GM12878 (cell line): ENCODE measurements at regions not wholly inside any gene's neighbourhood (a gene's known extent, or its start where the extent isn't known, plus 50 kb on each side); places are given as distances from the start of the nearest gene placed in this dataset.

Source experiments
- ATAC-seq: fragments of 200-7000 bp; cut with Tn5 transposase; 3 replicates; pipeline ENCODE4 v1.9.1; 2020; ENCODE audit warnings: mild to moderate bottlenecking, moderate library complexity
- BruUV-seq: library from RNA; stranded (reverse); fragments of 400-500 nt; replicated peaks from 2 replicates; lab custom pipeline; 2021; lab: Mats Ljungman, UMichigan
- CTCF ChIA-PET: fragments of 300-600 bp; sonication (Branson Sonifier 250); formaldehyde crosslinking; extraction: SDS; loops from one replicate; lab custom pipeline; 2021; ENCODE audit warnings: inconsistent platforms; lab: Yijun Ruan, JAX
- POLR2A ChIA-PET: fragments of 350-600 bp; formaldehyde crosslinking; extraction: SDS; loops from one replicate; lab custom pipeline; 2021; ENCODE audit warnings: inconsistent platforms; lab: Charles Lee
- RAD21 ChIA-PET: fragments of 300-600 bp; sonication (Branson Sonifier 250); formaldehyde crosslinking; loops from one replicate; lab custom pipeline; 2023; ENCODE audit warnings: antibody characterized with exemption; ENCODE audit not compliant: unreplicated experiment; lab: Charles Lee
- SMC1A ChIA-PET: fragments of 300-600 bp; sonication (Branson Sonifier 250); formaldehyde crosslinking; loops from one replicate; lab custom pipeline; 2023; ENCODE audit not compliant: unreplicated experiment, uncharacterized antibody; lab: Charles Lee
- DNase-seq: peaks from one replicate; pipeline ENCODE4 v3.0.0-alpha.2; 2011; ENCODE audit warnings: low read depth, low spot score
- FAIRE-seq: peaks from 3 replicates; lab custom pipeline; 2011; peaks lifted over from hg19 to GRCh38; lab: Jason Lieb, UNC
- H2AFZ ChIP-seq: 2 replicates; pipeline ENCODE4 v1.6.0; 2011; ENCODE audit warnings: low read depth, low read length, control low read depth; ENCODE audit not compliant: control insufficient read depth
- H3K27ac ChIP-seq: 2 replicates; pipeline ENCODE4 v1.5.1; 2011; ENCODE audit warnings: control low read depth; ENCODE audit not compliant: control insufficient read depth, insufficient read depth
- H3K27me3 ChIP-seq, 2 experiments: replicated peaks in 1 of 2; 2 replicates each; pipeline versions ENCODE4 v1.6.0 to v1.6.1; 2011; ENCODE audit warnings: low read length in 1 of 2; ENCODE audit not compliant: control insufficient read depth in 2 of 2, insufficient read depth in 2 of 2
- H3K36me3 ChIP-seq, 2 experiments: 2 replicates each; pipeline ENCODE4 v1.5.1; 2011; ENCODE audit warnings: low read length in 1 of 2; ENCODE audit not compliant: control insufficient read depth in 2 of 2, insufficient read depth in 2 of 2
- H3K4me1 ChIP-seq: 2 replicates; pipeline ENCODE4 v1.6.1; 2011; ENCODE audit warnings: mild to moderate bottlenecking, low read length, moderate library complexity, mixed read lengths; ENCODE audit not compliant: control insufficient read depth, insufficient read depth
- H3K4me2 ChIP-seq: 2 replicates; pipeline ENCODE4 v1.6.0; 2011; ENCODE audit warnings: control low read depth; ENCODE audit not compliant: control insufficient read depth, insufficient read depth
- H3K4me3 ChIP-seq: fragments of 200-600 bp; sonication (generic); 2 replicates; pipeline ENCODE4 v1.5.1; 2016
- H3K79me2 ChIP-seq: 2 replicates; pipeline ENCODE4 v1.6.0; 2011; ENCODE audit warnings: low read length; ENCODE audit not compliant: control insufficient read depth, insufficient read depth
- H3K9ac ChIP-seq: 2 replicates; pipeline ENCODE4 v1.8.0; 2011; ENCODE audit warnings: low read length, control low read depth, mixed read lengths; ENCODE audit not compliant: control insufficient read depth, insufficient read depth
- H3K9me3 ChIP-seq: replicated peaks from 3 replicates; pipeline ENCODE4 v1.5.1; 2011; ENCODE audit warnings: mild to moderate bottlenecking, low read length; ENCODE audit not compliant: control insufficient read depth, insufficient read depth
- H4K20me1 ChIP-seq: 2 replicates; pipeline ENCODE4 v1.6.0; 2011; ENCODE audit not compliant: control insufficient read depth, insufficient read depth
- CHD4 ChIP-seq: fragments of 200-600 bp; sonication (generic); IDR thresholded peaks from 2 replicates; pipeline ENCODE4 v1.6.1; 2016; ENCODE audit warnings: mild to moderate bottlenecking
- CTCF ChIP-seq, 3 experiments: IDR thresholded peaks in 2 of 3; conservative IDR thresholded peaks in 1 of 3; 2 replicates each; pipeline ENCODE4 v1.5.1; 2011; ENCODE audit warnings: low read depth in 3 of 3, low read length in 3 of 3, mild to moderate bottlenecking in 3 of 3, control low read depth in 2 of 3, moderate library complexity in 2 of 3, inconsistent platforms in 1 of 3, mixed read lengths in 1 of 3; ENCODE audit not compliant: control insufficient read depth in 2 of 3, insufficient read depth in 1 of 3; ENCODE audit errors: extremely low read depth in 1 of 3
- KLF5 ChIP-seq: fragments of 450-650 bp; IDR thresholded peaks from 2 replicates; pipeline ENCODE4 v1.6.1; 2014; ENCODE audit warnings: mild to moderate bottlenecking; ENCODE audit not compliant: partially characterized antibody
- LARP7 ChIP-seq: fragments of 450-650 bp; IDR thresholded peaks from 2 replicates; pipeline ENCODE4 v1.6.1; 2017; ENCODE audit warnings: mild to moderate bottlenecking
- RB1 ChIP-seq: fragments of 450-650 bp; formaldehyde crosslinking; IDR thresholded peaks from 2 replicates; pipeline ENCODE4 v1.6.1; 2017; ENCODE audit warnings: mild to moderate bottlenecking, borderline replicate concordance
- REST ChIP-seq: IDR thresholded peaks from 2 replicates; pipeline ENCODE4 v1.6.1; 2012; ENCODE audit warnings: mild to moderate bottlenecking, low read depth, low read length
- SUZ12 ChIP-seq: fragments of 200-600 bp; sonication (generic); IDR thresholded peaks from one replicate; pipeline ENCODE4 v1.6.1; 2018; ENCODE audit warnings: antibody characterized with exemption, mild to moderate bottlenecking; ENCODE audit not compliant: unreplicated experiment
- WGBS: methylation state at CpG from one replicate; pipeline ENCODE4 v1.1.6; 2016; ENCODE audit warnings: low lambda C conversion rate; ENCODE audit not compliant: insufficient replicate concordance, insufficient coverage; ENCODE audit errors: missing lambda C conversion rate; 5-methylcytosine and 5-hydroxymethylcytosine counted together
- in situ Hi-C: fragments of 300-500 bp; cut with MboI; formaldehyde crosslinking; loops from 9 replicates; pipeline ENCODE4 v1.14.3; 2018; ENCODE audit warnings: mixed read lengths
- intact Hi-C: fragments of 100-400 bp; cut with micrococcal nuclease; formaldehyde crosslinking; loops from one replicate; pipeline ENCODE4 v1.14.2; 2022; ENCODE audit not compliant: unreplicated experiment

- in situ Hi-C loops = no loop called here
- intact Hi-C loops = no loop called here
- no peaks in the 10 kb centered on the region for H3K9me3 ChIP-seq
- no peak overlapping the region for H3K4me2 ChIP-seq
- POLR2A ChIA-PET = no interaction called here
- SMC1A ChIA-PET = interaction anchor here (0.9 kb wide), 1 partner anchor 185 kb away, joined by 4 read pairs; no protein-coding TSS in a partner anchor
- TF ChIP-seq KLF5 = no peak
- TF ChIP-seq RB1 = no peak
- TF ChIP-seq CTCF (IDR thresholded peaks at IDR 0.05 in 2 of 3, conservative IDR thresholded peaks at IDR 0.05 in 1 of 3; ENCODE audit: control insufficient read depth in 2 of 3, extremely low read depth in 1 of 3, insufficient read depth in 1 of 3, low read depth in 3 of 3, low read length in 3 of 3) = no peak
- TF ChIP-seq CHD4 = no peak
- no peak for TF ChIP-seq LARP7
- no peak for TF ChIP-seq REST
- no peak for TF ChIP-seq SUZ12
- H3K27ac ChIP-seq = no peak overlapping the region
- no peaks in the 10 kb centered on the region for H3K79me2 ChIP-seq
- ATAC-seq (no peak), FAIRE-seq (no peak), DNase-seq (no peak)
- no peak overlapping the region for H3K9ac ChIP-seq
- no peaks in the 10 kb centered on the region for H3K36me3 ChIP-seq
- no TSS peak for BruUV-seq
- H2AFZ ChIP-seq = no peak overlapping the region
- H3K27me3 ChIP-seq = no peaks in the 10 kb centered on the region
- 86% methylated on average over 1 of the region's 1 CpG for WGBS
- H3K4me1 ChIP-seq = no peaks in the 10 kb centered on the region
- RAD21 ChIA-PET = no interaction called here
- no peak overlapping the region for H3K4me3 ChIP-seq
- CTCF ChIA-PET = no interaction called here
- H4K20me1 ChIP-seq = no peaks in the 10 kb centered on the region
These were observed 172.8 kb upstream of the ARG1 start for GRCh38 chr6:131400054-131400778.
